Cardiac fibroblast (primary cell): ENCODE measurements at regions not wholly inside any gene's neighbourhood (a gene's known extent, or its start where the extent isn't known, plus 50 kb on each side); places are given as distances from the start of the nearest gene placed in this dataset.

Source experiments
- DNase-seq, 2 donors: peaks; one replicate each; pipeline versions ENCODE4 v3.0.0 to v3.0.0-alpha.2; 2010; ENCODE audit warnings: low read depth in 2 of 2
- H3K4me3 ChIP-seq, 2 donors: replicated peaks in 1 of 2; 1 replicate in 1 of 2; 2 replicates in 1 of 2; pipeline ENCODE4 v1.5.1; 2011; ENCODE audit warnings: low read depth in 2 of 2, low read length in 2 of 2, mild to moderate bottlenecking in 2 of 2, moderate library complexity in 1 of 2
- CTCF ChIP-seq: IDR thresholded peaks from one replicate; pipeline ENCODE4 v1.5.1; 2011; ENCODE audit warnings: low read depth, mild to moderate bottlenecking, low read length, inconsistent platforms

GRCh38 chr5:58286741-58287140, 173.1 kb downstream of the PLK2 start:
- no peak for DNase-seq
- no peak for TF ChIP-seq CTCF

DNA sequence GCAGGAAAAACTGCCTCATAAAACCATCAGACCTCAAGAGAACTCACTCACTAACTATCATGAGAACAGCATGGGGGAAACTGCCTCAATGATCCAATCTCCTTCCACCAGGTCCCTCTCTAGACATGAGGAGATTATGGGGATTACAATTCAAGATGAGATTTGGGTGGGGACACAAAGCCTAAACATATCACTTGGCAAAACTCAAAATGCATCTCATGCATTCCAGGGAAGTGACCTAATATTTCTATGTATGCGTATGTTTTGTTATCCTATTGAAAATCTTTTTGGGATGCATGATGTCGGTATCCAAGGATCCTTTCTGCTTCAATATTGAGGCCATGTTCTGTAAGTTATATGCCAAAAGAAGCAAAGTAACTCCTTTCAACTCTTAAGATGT, 174.0 kb downstream of the PLK2 start:
- TF ChIP-seq CTCF: no peak
- H3K4me3 ChIP-seq: no peak overlapping the region
- DNase-seq: no peak

More at GRCh38 chr5:58286741-58287140, 173.1 kb downstream of the PLK2 start:
- no peak overlapping the region for H3K4me3 ChIP-seq

DNA sequence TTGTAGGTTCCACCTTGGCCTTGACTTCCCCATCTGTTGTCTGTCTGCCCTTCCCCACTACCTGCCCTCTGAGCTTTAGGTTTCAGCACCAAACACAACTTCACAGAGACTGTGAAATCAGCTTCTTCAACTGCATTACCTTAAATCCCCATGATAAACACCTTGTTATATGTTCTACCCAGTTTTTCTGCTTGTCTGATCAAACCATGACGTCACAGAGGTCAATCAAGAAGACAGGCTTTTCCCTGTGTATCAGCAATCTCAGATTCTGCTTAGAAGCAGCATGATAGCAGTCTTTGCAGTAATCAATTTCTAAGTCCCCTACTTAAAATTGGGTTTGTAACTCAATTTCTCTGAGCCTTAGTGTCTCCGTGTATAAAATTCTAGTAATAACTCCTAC, 175.0 kb downstream of the PLK2 start:
- no peak overlapping the region for H3K4me3 ChIP-seq
- no peak for DNase-seq
- no peak for TF ChIP-seq CTCF

DNA sequence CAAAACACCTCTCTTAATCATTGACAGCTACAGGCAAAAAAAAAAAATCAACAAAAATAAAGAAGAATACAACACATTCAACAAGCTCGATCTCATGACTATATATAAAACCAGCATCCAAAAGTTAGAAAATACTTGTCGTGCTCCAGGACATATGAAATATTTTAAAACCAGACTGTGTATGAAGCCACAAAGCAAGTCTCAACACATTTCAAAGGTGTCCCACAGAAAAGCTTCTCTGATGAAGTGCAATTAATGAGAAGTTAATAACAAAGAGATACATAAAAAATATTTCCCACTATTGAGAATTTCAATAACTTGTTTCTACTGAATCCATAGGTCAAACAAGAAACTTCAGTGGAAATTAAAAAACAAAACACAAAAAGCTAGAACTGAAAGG, 178.7 kb downstream of the PLK2 start:
- DNase-seq: no peak
- H3K4me3 ChIP-seq: no peak overlapping the region
- no peak for TF ChIP-seq CTCF

- TF ChIP-seq CTCF: no peak
- DNase-seq: no peak
- H3K4me3 ChIP-seq: no peak overlapping the region
These were observed 180.6 kb downstream of the PLK2 start for GRCh38 chr5:58279259-58279658.

DNA sequence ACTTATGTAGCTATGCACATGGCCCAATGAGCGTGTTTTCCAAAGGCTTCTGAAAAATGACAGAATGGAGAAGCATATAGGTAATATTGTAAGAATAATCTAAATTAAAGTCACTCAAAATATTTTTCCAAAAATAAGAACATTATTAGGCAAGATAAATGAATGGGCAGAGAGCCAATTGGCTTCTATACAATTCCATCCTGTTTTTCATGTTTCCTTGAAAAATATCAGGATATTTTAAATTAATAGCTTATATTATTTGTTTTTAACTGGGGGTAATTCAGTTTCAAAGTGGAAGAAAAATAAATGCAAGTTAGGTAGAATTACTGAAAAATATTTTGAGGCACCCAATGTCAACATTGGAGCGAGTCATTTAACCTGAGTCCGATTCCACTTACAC, 183.5 kb downstream of the PLK2 start:
- H3K4me3 ChIP-seq: no peak overlapping the region
- no peak for DNase-seq
- no peak for TF ChIP-seq CTCF

- no peak for DNase-seq
- H3K4me3 ChIP-seq: no peak overlapping the region
- no peak for TF ChIP-seq CTCF
These were observed 184.4 kb downstream of the PLK2 start for GRCh38 chr5:58275516-58275915.
